B cell (primary cell): ENCODE measurements at regions not wholly inside any gene's neighbourhood (a gene's known extent, or its start where the extent isn't known, plus 50 kb on each side); places are given as distances from the start of the nearest gene placed in this dataset.

Experiments used
- ATAC-seq: fragments of 200-7000 bp; cut with Tn5 transposase; one replicate; pipeline ENCODE4 v1.10.0; 2021; ENCODE audit warnings: low read depth, mild to moderate bottlenecking, moderate number of reproducible peaks, moderate library complexity
- CTCF ChIA-PET: fragments of 350-600 bp; sonication (Branson Sonifier 250); formaldehyde crosslinking; loops from one replicate; lab custom pipeline; 2021; ENCODE audit warnings: antibody characterized with exemption, inconsistent platforms; lab: Charles Lee
- POLR2A ChIA-PET: fragments of 350-600 bp; sonication (Branson Sonifier 250); formaldehyde crosslinking; loops from one replicate; lab custom pipeline; 2021; ENCODE audit warnings: antibody characterized with exemption; lab: Charles Lee
- DNase-seq: peaks from one replicate; pipeline ENCODE4 v3.0.0; 2013
- H2AFZ ChIP-seq: 2 replicates; pipeline ENCODE4 v1.6.1; 2012; ENCODE audit warnings: mild to moderate bottlenecking, low read depth, low read length; ENCODE audit not compliant: insufficient read depth, poor library complexity, severe bottlenecking
- H3K27ac ChIP-seq, 2 donors: 1 replicate in 1 of 2; 2 replicates in 1 of 2; pipeline ENCODE4 v1.5.1; 2012 to 2013; ENCODE audit warnings: low read length in 2 of 2, mild to moderate bottlenecking in 2 of 2, moderate library complexity in 1 of 2
- H3K27me3 ChIP-seq, 4 experiments: fragments of 200-600 bp in 1 of 4; sonication (generic) in 1 of 4; replicated peaks in 1 of 4; 1 replicate in 2 of 4; 2 replicates in 2 of 4; pipeline versions ENCODE4 v1.6.1 to v1.7.0; 2013 to 2016; ENCODE audit warnings: low read length in 3 of 4, mild to moderate bottlenecking in 2 of 4, mixed read lengths in 1 of 4, moderate library complexity in 1 of 4; ENCODE audit not compliant: insufficient read depth in 4 of 4, control insufficient read depth in 3 of 4; ENCODE audit errors: control extremely low read depth in 1 of 4
- H3K36me3 ChIP-seq, 2 experiments: replicated peaks in 1 of 2; 1 replicate in 1 of 2; 2 replicates in 1 of 2; pipeline versions ENCODE4 v1.6.1 to v1.7.1; 2013; ENCODE audit warnings: low read length in 1 of 2; ENCODE audit not compliant: insufficient read depth in 2 of 2, control insufficient read depth in 1 of 2; ENCODE audit errors: control extremely low read depth in 1 of 2, extremely low read depth in 1 of 2
- H3K4me1 ChIP-seq, 2 donors: fragments of 200-600 bp in 1 of 2; sonication (generic) in 1 of 2; 1 replicate in 1 of 2; 2 replicates in 1 of 2; pipeline versions ENCODE4 v1.5.1 to v1.6.1; 2013 to 2017; ENCODE audit warnings: low read length in 2 of 2; ENCODE audit not compliant: control insufficient read depth in 2 of 2, insufficient read depth in 2 of 2
- H3K4me2 ChIP-seq: replicated peaks from 2 replicates; pipeline ENCODE3; 2012; ENCODE audit warnings: mild to moderate bottlenecking, low read depth, low read length; ENCODE audit not compliant: poor library complexity, severe bottlenecking
- H3K4me3 ChIP-seq, 5 experiments: fragments of 200-600 bp in 1 of 5; sonication (generic) in 1 of 5; 1 replicate in 3 of 5; 2 replicates in 2 of 5; pipeline versions ENCODE4 v1.5.1 to v1.7.0; 2011 to 2016; ENCODE audit warnings: low read length in 4 of 5, mild to moderate bottlenecking in 4 of 5, low read depth in 2 of 5, control low read depth in 1 of 5, moderate library complexity in 1 of 5; ENCODE audit not compliant: insufficient read depth in 1 of 5; ENCODE audit errors: control extremely low read depth in 1 of 5, extremely low read depth in 1 of 5
- H3K79me2 ChIP-seq: fragments of 200-600 bp; sonication (generic); one replicate; pipeline ENCODE4 v1.6.0; 2016; ENCODE audit warnings: low read length; ENCODE audit not compliant: control insufficient read depth, insufficient read depth
- H3K9ac ChIP-seq: fragments of 200-600 bp; sonication (generic); 2 replicates; pipeline ENCODE4 v1.6.1; 2017; ENCODE audit warnings: mild to moderate bottlenecking, low read length, moderate library complexity
- H3K9me3 ChIP-seq, 3 donors: one replicate each; pipeline versions ENCODE4 v1.6.1 to v1.7.1; 2013; ENCODE audit warnings: low read length in 2 of 3; ENCODE audit not compliant: control insufficient read depth in 2 of 3, insufficient read depth in 1 of 3; ENCODE audit errors: control extremely low read depth in 1 of 3
- H4K20me1 ChIP-seq: 2 replicates; pipeline ENCODE4 v1.6.0; 2012; ENCODE audit warnings: mild to moderate bottlenecking, low read length; ENCODE audit not compliant: insufficient read depth, control insufficient read depth, poor library complexity, severe bottlenecking
- H3K27ac Mint-ChIP-seq: one replicate; pipeline ENCODE4 v1.8.0; 2021; ENCODE audit warnings: mixed read lengths
- H3K27me3 Mint-ChIP-seq: one replicate; pipeline ENCODE4 v1.8.0; 2021; ENCODE audit warnings: mixed read lengths
- H3K4me1 Mint-ChIP-seq: one replicate; pipeline ENCODE4 v1.8.0; 2021; ENCODE audit warnings: mixed read lengths
- H3K4me3 Mint-ChIP-seq: one replicate; pipeline ENCODE4 v1.8.0; 2021; ENCODE audit warnings: mixed read lengths
- H3K9me3 Mint-ChIP-seq: one replicate; pipeline ENCODE4 v1.8.0; 2022; ENCODE audit warnings: mixed read lengths; ENCODE audit not compliant: insufficient read depth
- CTCF ChIP-seq: fragments of 200-600 bp; IDR thresholded peaks from one replicate; pipeline ENCODE4 v1.8.0; 2022; ENCODE audit warnings: antibody characterized with exemption, mild to moderate bottlenecking
- EZH2 ChIP-seq: IDR thresholded peaks from 2 replicates; pipeline ENCODE4 v1.6.1; 2012; ENCODE audit warnings: borderline replicate concordance, low read depth, mild to moderate bottlenecking, moderate library complexity, low read length; ENCODE audit not compliant: insufficient read depth, poor library complexity, severe bottlenecking
- WGBS: methylation state at CpG from one replicate; pipeline ENCODE4 v1.1.5; 2013; ENCODE audit warnings: missing lambda C conversion rate; ENCODE audit not compliant: insufficient coverage; 5-methylcytosine and 5-hydroxymethylcytosine counted together
- intact Hi-C: fragments of 100-400 bp; cut with micrococcal nuclease; formaldehyde crosslinking; loops from one replicate; pipeline ENCODE4 v1.10.0; 2022

GRCh38 chr7:84379446-84379845 is 184.9 kb upstream of the SEMA3A start:
- no peak overlapping the region for H2AFZ ChIP-seq
- no peaks in the 10 kb centered on the region for H3K27me3 ChIP-seq
- H3K4me1 ChIP-seq, result no peaks in the 10 kb centered on the region
- Mint-ChIP-seq H3K4me1 (no peaks in the 10 kb centered on the region), H3K4me3 (no peak overlapping the region), H3K9me3 (no peaks in the 10 kb centered on the region), H3K27me3 (no peaks in the 10 kb centered on the region), H3K27ac (no peak overlapping the region)
- no peak overlapping the region for H3K9ac ChIP-seq
- no peaks in the 10 kb centered on the region for H4K20me1 ChIP-seq
- no peak overlapping the region for H3K27ac ChIP-seq
- ATAC-seq (no peak), DNase-seq (no peak)
- intact Hi-C loops, result no loop called here
- no peak overlapping the region for H3K4me3 ChIP-seq
- ChIA-PET CTCF (no interaction called here), POLR2A (no interaction called here)
- H3K79me2 ChIP-seq, result no peaks in the 10 kb centered on the region
- no peaks in the 10 kb centered on the region for H3K9me3 ChIP-seq
- no peak overlapping the region for H3K4me2 ChIP-seq
- TF ChIP-seq CTCF, result no peak
- WGBS, result no CpG with 5 or more reads among the region's 1 CpG
- H3K36me3 ChIP-seq, result no peaks in the 10 kb centered on the region

- no peak for TF ChIP-seq CTCF
- TF ChIP-seq EZH2, result no peak
- ATAC-seq, result no peak
- no peak overlapping the region for H3K4me3 Mint-ChIP-seq
Observed at GRCh38 chr7:84372712-84373111, 178.1 kb upstream of the SEMA3A start.

More at GRCh38 chr7:84372712-84373111, 178.1 kb upstream of the SEMA3A start:
- H3K27ac Mint-ChIP-seq, result no peak overlapping the region
- H3K9me3 ChIP-seq, result no peaks in the 10 kb centered on the region
- no peaks in the 10 kb centered on the region for H3K4me1 ChIP-seq
- no peaks in the 10 kb centered on the region for H3K27me3 ChIP-seq
- ChIA-PET CTCF (no interaction called here), POLR2A (no interaction called here)
- no peaks in the 10 kb centered on the region for H3K4me1 Mint-ChIP-seq
- H4K20me1 ChIP-seq, result no peaks in the 10 kb centered on the region
- H3K27me3 Mint-ChIP-seq, result no peaks in the 10 kb centered on the region
- DNase-seq, result no peak
- H3K9me3 Mint-ChIP-seq, result peaks cover 2% of the 10 kb centered on the region
- intact Hi-C loops, result no loop called here
- H3K79me2 ChIP-seq, result no peaks in the 10 kb centered on the region
- H3K9ac ChIP-seq, result no peak overlapping the region
- no peak overlapping the region for H2AFZ ChIP-seq
- H3K36me3 ChIP-seq, result no peaks in the 10 kb centered on the region
- no peak overlapping the region for H3K4me3 ChIP-seq
- H3K27ac ChIP-seq, result no peak overlapping the region
- no peak overlapping the region for H3K4me2 ChIP-seq
- 100% methylated on average over 1 of the region's 4 CpGs for WGBS
